H1 (cell line): ENCODE measurements at regions not wholly inside any gene's neighbourhood (a gene's known extent, or its start where the extent isn't known, plus 50 kb on each side); places are given as distances from the start of the nearest gene placed in this dataset.

Experiments used
- CTCF ChIA-PET: fragments of 300-600 bp; sonication (Branson Sonifier 250); formaldehyde crosslinking; loops from one replicate; lab custom pipeline; 2021; ENCODE audit not compliant: partially characterized antibody; lab: Charles Lee
- POLR2A ChIA-PET: fragments of 300-600 bp; sonication (Branson Sonifier 250); formaldehyde crosslinking; loops from one replicate; lab custom pipeline; 2021; ENCODE audit warnings: inconsistent platforms; ENCODE audit not compliant: partially characterized antibody; lab: Charles Lee
- DNase-seq, 2 experiments: peaks; one replicate each; pipeline versions ENCODE4 v3.0.0 to v3.0.0-alpha.2; 2010 to 2022; ENCODE audit warnings: low spot score in 2 of 2, low read depth in 1 of 2, mixed read lengths in 1 of 2
- FAIRE-seq: peaks from 2 replicates; lab custom pipeline; 2011; peaks lifted over from hg19 to GRCh38; lab: Jason Lieb, UNC
- H2AFZ ChIP-seq: 2 replicates; pipeline ENCODE4 v1.8.1; 2012; ENCODE audit warnings: low read length, inconsistent platforms
- H2AK5ac ChIP-seq: 2 replicates; pipeline ENCODE4 v1.6.1; 2013; ENCODE audit warnings: low read depth, low read length
- H2BK120ac ChIP-seq: replicated peaks from 2 replicates; pipeline ENCODE3; 2013; ENCODE audit warnings: low read depth, low read length, inconsistent platforms
- H2BK12ac ChIP-seq: 2 replicates; pipeline ENCODE4 v1.6.1; 2013; ENCODE audit warnings: low read depth, low read length
- H2BK15ac ChIP-seq: 2 replicates; pipeline ENCODE4 v1.6.1; 2013; ENCODE audit warnings: low read length
- H2BK20ac ChIP-seq: 2 replicates; pipeline ENCODE4 v1.6.1; 2013; ENCODE audit warnings: low read length
- H2BK5ac ChIP-seq: 2 replicates; pipeline ENCODE4 v1.6.1; 2013; ENCODE audit warnings: low read depth, low read length
- H3K14ac ChIP-seq: 2 replicates; pipeline ENCODE4 v1.6.1; 2013; ENCODE audit warnings: inconsistent platforms; ENCODE audit not compliant: insufficient read length
- H3K18ac ChIP-seq: 2 replicates; pipeline ENCODE4 v1.6.1; 2013; ENCODE audit warnings: low read length; ENCODE audit errors: extremely low read depth
- H3K23ac ChIP-seq: 2 replicates; pipeline ENCODE4 v1.6.1; 2013; ENCODE audit warnings: inconsistent platforms; ENCODE audit not compliant: insufficient read length
- H3K23me2 ChIP-seq: 2 replicates; pipeline ENCODE4 v1.6.1; 2013; ENCODE audit warnings: low read depth, low read length
- H3K27ac ChIP-seq: 2 replicates; pipeline ENCODE4 v1.6.1; 2011; ENCODE audit warnings: low read depth, low read length, inconsistent platforms
- H3K27me3 ChIP-seq, 4 experiments: replicated peaks in 1 of 4; 1 replicate in 1 of 4; 2 replicates in 3 of 4; pipeline versions ENCODE4 v1.6.1 to v1.8.1; 2011 to 2013; ENCODE audit warnings: low read length in 3 of 4, mild to moderate bottlenecking in 3 of 4, inconsistent platforms in 2 of 4, mixed read lengths in 2 of 4, moderate library complexity in 1 of 4; ENCODE audit not compliant: control insufficient read depth in 3 of 4, insufficient read depth in 3 of 4; ENCODE audit errors: extremely low read depth in 1 of 4
- H3K36me3 ChIP-seq, 4 experiments: 2 replicates each; pipeline versions ENCODE4 v1.6.1 to v1.8.1; 2011 to 2013; ENCODE audit warnings: mild to moderate bottlenecking in 4 of 4, low read length in 3 of 4, moderate library complexity in 2 of 4, control low read depth in 1 of 4, inconsistent platforms in 1 of 4; ENCODE audit not compliant: insufficient read depth in 4 of 4, control insufficient read depth in 2 of 4
- H3K4ac ChIP-seq: replicated peaks from 2 replicates; pipeline ENCODE3; 2013; ENCODE audit warnings: low read length, low read depth, mixed read lengths, inconsistent platforms; ENCODE audit not compliant: insufficient read length
- H3K4me1 ChIP-seq, 4 experiments: replicated peaks in 1 of 4; 1 replicate in 1 of 4; 2 replicates in 3 of 4; pipeline versions ENCODE4 v1.6.1 to v1.8.1; 2011 to 2013; ENCODE audit warnings: low read length in 3 of 4, inconsistent platforms in 2 of 4, mixed read lengths in 1 of 4; ENCODE audit not compliant: insufficient read depth in 4 of 4, control insufficient read depth in 3 of 4
- H3K4me2 ChIP-seq, 2 experiments: 2 replicates each; pipeline versions ENCODE4 v1.6.1 to v1.8.1; 2011 to 2013; ENCODE audit warnings: low read depth in 2 of 2, low read length in 2 of 2, control low read depth in 1 of 2, inconsistent platforms in 1 of 2, mild to moderate bottlenecking in 1 of 2; ENCODE audit not compliant: insufficient read depth in 1 of 2
- H3K4me3 ChIP-seq, 4 experiments: fragments of 200-600, 300-600 bp in 1 of 4; sonication (generic), shearing (Covaris generic), sonication (Bioruptor Twin) in 1 of 4; 2 replicates each; pipeline versions ENCODE4 v1.5.1 to v1.8.1; 2011 to 2016; ENCODE audit warnings: low read length in 4 of 4, low read depth in 3 of 4, control low read depth in 2 of 4, inconsistent platforms in 2 of 4, mild to moderate bottlenecking in 2 of 4, mixed read lengths in 1 of 4, moderate library complexity in 1 of 4; ENCODE audit not compliant: insufficient read depth in 2 of 4; ENCODE audit errors: extremely low read depth in 1 of 4
- H3K56ac ChIP-seq: replicated peaks from 2 replicates; pipeline ENCODE3; 2013; ENCODE audit warnings: low read depth, mild to moderate bottlenecking, mixed read lengths, low read length, inconsistent platforms; ENCODE audit not compliant: insufficient read length
- H3K79me1 ChIP-seq: 2 replicates; pipeline ENCODE4 v1.6.1; 2013; ENCODE audit warnings: low read depth, low read length, control low read depth
- H3K79me2 ChIP-seq, 2 experiments: 2 replicates each; pipeline versions ENCODE4 v1.6.1 to v1.8.1; 2012 to 2013; ENCODE audit warnings: low read length in 2 of 2, mild to moderate bottlenecking in 2 of 2, inconsistent platforms in 1 of 2; ENCODE audit not compliant: insufficient read depth in 2 of 2, control insufficient read depth in 1 of 2
- H3K9ac ChIP-seq, 4 experiments: replicated peaks in 1 of 4; 1 replicate in 1 of 4; 2 replicates in 3 of 4; pipeline versions ENCODE4 v1.6.1 to v1.8.1; 2011 to 2013; ENCODE audit warnings: low read depth in 3 of 4, low read length in 3 of 4, control low read depth in 2 of 4, mild to moderate bottlenecking in 2 of 4, moderate library complexity in 2 of 4, inconsistent platforms in 1 of 4; ENCODE audit errors: extremely low read depth in 1 of 4
- H3K9me3 ChIP-seq, 2 experiments: 2 replicates each; pipeline versions ENCODE4 v1.6.1 to v1.8.1; 2012 to 2013; ENCODE audit warnings: mild to moderate bottlenecking in 2 of 2, moderate library complexity in 2 of 2, control low read depth in 1 of 2, inconsistent platforms in 1 of 2, low read depth in 1 of 2, low read length in 1 of 2, mixed read lengths in 1 of 2; ENCODE audit not compliant: insufficient read depth in 2 of 2
- H4K20me1 ChIP-seq, 2 experiments: replicated peaks in 1 of 2; 2 replicates each; pipeline versions ENCODE3 to v1.8.1; 2011 to 2013; ENCODE audit warnings: inconsistent platforms in 2 of 2, low read length in 2 of 2, mild to moderate bottlenecking in 1 of 2; ENCODE audit not compliant: insufficient read depth in 2 of 2, control insufficient read depth in 1 of 2
- H4K5ac ChIP-seq: 2 replicates; pipeline ENCODE4 v1.6.1; 2013; ENCODE audit warnings: low read length, low read depth, mixed read lengths, inconsistent platforms; ENCODE audit not compliant: insufficient read length
- H4K8ac ChIP-seq: 2 replicates; pipeline ENCODE4 v1.8.0; 2013; ENCODE audit warnings: mild to moderate bottlenecking, moderate library complexity, low read length, inconsistent platforms; ENCODE audit not compliant: insufficient read depth; ENCODE audit errors: extremely low read depth
- H4K91ac ChIP-seq: replicated peaks from 2 replicates; pipeline ENCODE3; 2013; ENCODE audit warnings: low read length, mixed read lengths, inconsistent platforms; ENCODE audit not compliant: insufficient read length
- MAFK ChIP-seq: IDR thresholded peaks from 2 replicates; pipeline ENCODE4 v1.6.1; 2012; ENCODE audit warnings: low read depth, mild to moderate bottlenecking, improper control_type of control experiment, low read length
- RFX5 ChIP-seq: IDR thresholded peaks from 2 replicates; pipeline ENCODE4 v1.6.1; 2011; ENCODE audit warnings: low read depth, low read length, improper control_type of control experiment, borderline replicate concordance
- SIX5 ChIP-seq: IDR thresholded peaks from 2 replicates; pipeline ENCODE4 v1.6.1; 2011; ENCODE audit warnings: mild to moderate bottlenecking, low read depth, low read length
- TAF1 ChIP-seq: IDR thresholded peaks from 2 replicates; pipeline ENCODE4 v1.6.1; 2011; ENCODE audit warnings: mild to moderate bottlenecking, low read depth, low read length
- WGBS, 2 experiments: shearing (Covaris generic) in 1 of 2; methylation state at CpG; one replicate each; pipeline versions ENCODE4 v1.1.6 to v1.1.7; 2013 to 2015; ENCODE audit warnings: low lambda C conversion rate in 2 of 2, mixed read lengths in 2 of 2, inconsistent platforms in 1 of 2, low coverage in 1 of 2, missing lambda C conversion rate in 1 of 2; ENCODE audit not compliant: insufficient replicate concordance in 2 of 2, insufficient coverage in 1 of 2, insufficient read length in 1 of 2; ENCODE audit errors: extremely low coverage in 1 of 2, missing lambda C conversion rate in 1 of 2; 5-methylcytosine and 5-hydroxymethylcytosine counted together

- Histone ChIP-seq H3K23ac (no peak overlapping the region), H2AFZ (no peak overlapping the region), H2BK20ac (peak overlapping the region; percentile 75), H3K4me1 (peaks cover 3 to 15% (median 11%) of the 10 kb centered on the region in 4 experiments; a peak in 6 of 7 replicates), H3K9me3 (no peaks in the 10 kb centered on the region), H3K79me2 (no peaks in the 10 kb centered on the region), H3K4me3 (peak overlapping the region in 3 of 4 experiments; percentile 9 to 50 (median 10); a peak in 4 of 8 replicates), H2AK5ac (peak overlapping the region; percentile 39; the same call in 1 of the 2 replicates), H3K4ac (peak overlapping the region; percentile 80), H3K27me3 (no peaks in the 10 kb centered on the region), H3K79me1 (no peaks in the 10 kb centered on the region), H4K5ac (no peak overlapping the region), H3K23me2 (no peaks in the 10 kb centered on the region), H3K18ac (peak overlapping the region; percentile 63), H3K9ac (peak overlapping the region in 2 of 4 experiments; percentile 51 to 56; a peak in 4 of 7 replicates), H2BK5ac (peak overlapping the region; percentile 94), H2BK120ac (peak overlapping the region; percentile 90), H3K4me2 (peak overlapping the region; percentile 62 to 85), H4K8ac (no peak overlapping the region; the same call in 1 of the 2 replicates), H2BK12ac (peak overlapping the region; percentile 94; the same call in 1 of the 2 replicates), H4K91ac (peak overlapping the region; percentile 97), H3K14ac (no peak overlapping the region), H3K56ac (no peak overlapping the region), H4K20me1 (no peaks in the 10 kb centered on the region), H3K27ac (peak overlapping the region; percentile 85), H2BK15ac (no peak overlapping the region), H3K36me3 (no peaks in the 10 kb centered on the region)
- WGBS, 2 experiments, result 40% methylated on average over 4 of the region's 7 CpGs; no CpG with 5 or more reads in 1 of the 2 experiments
- POLR2A ChIA-PET, result interaction anchor here (3.7 to 4.9 kb wide), 2 partner anchors 65 to 69 kb away, joined by 14 to 64 read pairs; partner anchors contain the start of gene MID1IP1
- FAIRE-seq, result no peak
- TF ChIP-seq TAF1 (0 out of 2 replicates have a peak, but pooled peaks have one; percentile 14), MAFK (0 out of 2 replicates have a peak, but pooled peaks have one; percentile 8), RFX5 (no peak), SIX5 (no peak)
- peak in 1 of 2 experiments; percentile 45 for DNase-seq
- CTCF ChIA-PET, result no interaction called here
Measured at GRCh38 chrX:38870361-38870895, 69.2 kb downstream of the MID1IP1 start.
